K562 (cell line): ENCODE measurements at regions not wholly inside any gene's neighbourhood (a gene's known extent, or its start where the extent isn't known, plus 50 kb on each side); places are given as distances from the start of the nearest gene placed in this dataset.

Experiments
- ATAC-seq: fragments of 200-7000 bp; cut with Tn5 transposase; 3 replicates; pipeline ENCODE4 v1.9.1; 2020; ENCODE audit warnings: moderate library complexity
- BruUV-seq: library from RNA; stranded (reverse); fragments of 400-500 nt; replicated peaks from 2 replicates; lab custom pipeline; 2021; lab: Mats Ljungman, UMichigan
- CTCF ChIA-PET: fragments of 300-600 bp; formaldehyde crosslinking; extraction: SDS; loops from one replicate; lab custom pipeline; 2021; ENCODE audit warnings: low intra/inter-chr PET ratio; lab: Yijun Ruan, JAX
- POLR2A ChIA-PET: fragments of 300-600, 350-650 bp; sonication (Branson Sonifier 250); formaldehyde crosslinking; extraction: SDS; loops from one replicate; lab custom pipeline; 2021; ENCODE audit warnings: antibody characterized with exemption, inconsistent platforms; lab: Yijun Ruan, JAX
- DNase-seq, 4 experiments: peaks; one replicate each; pipeline versions ENCODE4 v3.0.0 to v3.0.0-alpha.2; 2011 to 2018; ENCODE audit warnings: low spot score in 3 of 4, mixed read lengths in 3 of 4; ENCODE audit errors: extremely low read depth in 1 of 4
- FAIRE-seq: peaks from 2 replicates; lab custom pipeline; 2011; peaks lifted over from hg19 to GRCh38; lab: Jason Lieb, UNC
- H2AFZ ChIP-seq: 2 replicates; pipeline ENCODE4 v1.6.0; 2011; ENCODE audit warnings: low read depth, low read length, control low read depth, inconsistent platforms
- H3K27ac ChIP-seq: fragments of 200-600 bp; 3 replicates; pipeline ENCODE4 v1.8.0; 2011; ENCODE audit warnings: low read depth, mild to moderate bottlenecking, control low read depth, inconsistent platforms, low read length, moderate library complexity, mixed read lengths; ENCODE audit errors: extremely low read depth
- H3K27me3 ChIP-seq, 2 experiments: fragments of 300-600 bp in 1 of 2; 2 replicates in 1 of 2; 3 replicates in 1 of 2; pipeline versions ENCODE4 v1.6.0 to v1.8.0; 2011; ENCODE audit warnings: inconsistent platforms in 2 of 2, low read length in 2 of 2, mild to moderate bottlenecking in 1 of 2, mixed read lengths in 1 of 2, moderate library complexity in 1 of 2; ENCODE audit not compliant: control insufficient read depth in 2 of 2, insufficient read depth in 2 of 2
- H3K36me3 ChIP-seq: fragments of 300-600 bp; 3 replicates; pipeline ENCODE4 v1.8.0; 2011; ENCODE audit warnings: mild to moderate bottlenecking, low read length, inconsistent platforms; ENCODE audit not compliant: control insufficient read depth, insufficient read depth
- H3K4me1 ChIP-seq, 2 experiments: fragments of 200-600 bp in 1 of 2; replicated peaks in 1 of 2; 2 replicates in 1 of 2; 3 replicates in 1 of 2; pipeline versions ENCODE4 v1.5.1 to v1.8.0; 2011; ENCODE audit warnings: inconsistent platforms in 2 of 2, low read length in 2 of 2, mild to moderate bottlenecking in 1 of 2, mixed read lengths in 1 of 2, moderate library complexity in 1 of 2; ENCODE audit not compliant: control insufficient read depth in 2 of 2, insufficient read depth in 2 of 2
- H3K4me2 ChIP-seq: 2 replicates; pipeline ENCODE4 v1.6.1; 2011; ENCODE audit warnings: low read length, control low read depth, inconsistent platforms, mixed read lengths; ENCODE audit not compliant: insufficient read depth
- H3K4me3 ChIP-seq: fragments of 200-600 bp; sonication (generic), shearing (Covaris generic); 2 replicates; pipeline ENCODE4 v1.5.1; 2016; ENCODE audit warnings: control low read depth, inconsistent platforms
- H3K79me2 ChIP-seq: fragments of 200-600 bp; 3 replicates; pipeline ENCODE4 v1.8.0; 2011; ENCODE audit warnings: low read length, inconsistent platforms; ENCODE audit not compliant: control insufficient read depth, insufficient read depth
- H3K9ac ChIP-seq, 2 experiments: 2 replicates each; pipeline versions ENCODE4 v1.6.0 to v1.6.1; 2011; ENCODE audit warnings: low read depth in 2 of 2, low read length in 2 of 2, control low read depth in 1 of 2, inconsistent platforms in 1 of 2, mild to moderate bottlenecking in 1 of 2, mixed read lengths in 1 of 2; ENCODE audit not compliant: insufficient read depth in 1 of 2
- H3K9me1 ChIP-seq: one replicate; pipeline ENCODE4 v1.6.0; 2011; ENCODE audit warnings: inconsistent platforms, mild to moderate bottlenecking, low read length, moderate library complexity; ENCODE audit not compliant: control insufficient read depth, insufficient read depth
- H3K9me3 ChIP-seq: replicated peaks from 2 replicates; pipeline ENCODE4 v1.5.1; 2011; ENCODE audit warnings: low read depth, low read length, inconsistent platforms; ENCODE audit not compliant: control insufficient read depth, insufficient read depth
- H4K20me1 ChIP-seq: replicated peaks from 2 replicates; pipeline ENCODE4 v1.6.1; 2011; ENCODE audit warnings: low read length, inconsistent platforms, mixed read lengths; ENCODE audit not compliant: control insufficient read depth, insufficient read depth
- CHD1 ChIP-seq: fragments of 200-600 bp; sonication (generic); IDR thresholded peaks from one replicate; pipeline ENCODE4 v1.6.1; 2012; ENCODE audit warnings: mild to moderate bottlenecking, moderate library complexity, low read length, inconsistent platforms
- HCFC1 ChIP-seq: IDR thresholded peaks from 2 replicates; pipeline ENCODE4 v1.6.1; 2012; ENCODE audit warnings: low read depth, low read length, improper control_type of control experiment
- TAF15 ChIP-seq: fragments of 200-400 bp; formaldehyde crosslinking; IDR thresholded peaks from 2 replicates; pipeline ENCODE4 v1.6.1; 2017; ENCODE audit warnings: mild to moderate bottlenecking, low read depth, low read length, moderate library complexity
- ZNF12 ChIP-seq: sonication (generic); formaldehyde crosslinking; IDR thresholded peaks from 2 replicates; pipeline ENCODE4 v1.4.0; 2020; ENCODE audit warnings: mild to moderate bottlenecking, missing genetic modification reagents
- ZNF77 ChIP-seq: fragments of 250-450 bp; sonication (Bioruptor Pico); IDR thresholded peaks from 2 replicates; pipeline ENCODE4 v1.5.0; 2020
- WGBS: fragments of 100-300 bp; shearing (Covaris generic); methylation state at CpG from one replicate; pipeline ENCODE4 v1.1.6; 2016; ENCODE audit warnings: low coverage, mixed read lengths; ENCODE audit not compliant: insufficient coverage; ENCODE audit errors: missing lambda C conversion rate; 5-methylcytosine and 5-hydroxymethylcytosine counted together
- in situ Hi-C: fragments of 300-500 bp; cut with MboI; formaldehyde crosslinking; loops from 4 replicates; pipeline ENCODE4 v1.15.0; 2018; ENCODE audit warnings: inconsistent platforms, mixed read lengths
- intact Hi-C: fragments of 100-400 bp; cut with micrococcal nuclease; formaldehyde crosslinking; loops from 2 replicates; pipeline ENCODE4 v1.14.2; 2022
- TF ChIP-seq, protein P1 (sequence below): conservative IDR thresholded peaks from 2 replicates; pipeline ENCODE4 v1.6.1; 2011; ENCODE audit warnings: low read depth, mild to moderate bottlenecking, low read length; ENCODE audit not compliant: control insufficient read depth

DNA sequence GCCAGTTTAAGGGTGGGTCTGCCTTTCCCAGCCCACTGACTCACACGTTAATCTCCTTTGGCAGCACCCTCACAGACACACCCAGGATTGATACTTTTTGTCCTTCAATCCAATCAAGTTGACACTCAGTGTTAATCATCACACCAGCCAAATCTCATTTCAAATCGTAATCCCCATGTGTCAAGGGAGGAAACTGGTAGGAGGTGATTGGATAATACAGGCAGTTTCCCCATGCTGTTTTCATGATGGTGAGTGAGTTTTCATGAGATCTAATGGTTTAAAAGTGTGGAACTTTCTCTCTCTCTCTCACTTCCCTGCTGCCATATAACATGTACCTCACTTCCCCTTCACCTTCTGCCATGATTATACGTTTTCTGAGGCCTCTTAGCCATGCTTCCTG is 647.2 kb upstream of the FRG1 start:
- H3K36me3 ChIP-seq = no peaks in the 10 kb centered on the region
- no peaks in the 10 kb centered on the region for H3K79me2 ChIP-seq
- no peak overlapping the region for H3K9ac ChIP-seq
- in situ Hi-C loops = no loop called here
- 3% methylated on average over 3 of the region's 3 CpGs for WGBS
- no peak for ATAC-seq
- no peaks in the 10 kb centered on the region for H3K4me1 ChIP-seq
- FAIRE-seq = no peak
- H3K9me3 ChIP-seq = no peaks in the 10 kb centered on the region
- no peaks in the 10 kb centered on the region for H3K27me3 ChIP-seq
- intact Hi-C loops = no loop called here
- no peak overlapping the region for H3K4me3 ChIP-seq
- H4K20me1 ChIP-seq = no peaks in the 10 kb centered on the region
- no peak overlapping the region for H3K4me2 ChIP-seq
- no peaks in the 10 kb centered on the region for H3K9me1 ChIP-seq
- POLR2A ChIA-PET = no interaction called here
- no peak overlapping the region for H3K27ac ChIP-seq
- no TSS peak for BruUV-seq
- no peak for DNase-seq
- CTCF ChIA-PET = no interaction called here
- no peak for TF ChIP-seq CHD1
- TF ChIP-seq HCFC1 = no peak
- no peak for TF ChIP-seq ZNF77 (CRISPR knock-in tag)
- no peak for TF ChIP-seq TAF15
- H2AFZ ChIP-seq = no peak overlapping the region

DNA sequence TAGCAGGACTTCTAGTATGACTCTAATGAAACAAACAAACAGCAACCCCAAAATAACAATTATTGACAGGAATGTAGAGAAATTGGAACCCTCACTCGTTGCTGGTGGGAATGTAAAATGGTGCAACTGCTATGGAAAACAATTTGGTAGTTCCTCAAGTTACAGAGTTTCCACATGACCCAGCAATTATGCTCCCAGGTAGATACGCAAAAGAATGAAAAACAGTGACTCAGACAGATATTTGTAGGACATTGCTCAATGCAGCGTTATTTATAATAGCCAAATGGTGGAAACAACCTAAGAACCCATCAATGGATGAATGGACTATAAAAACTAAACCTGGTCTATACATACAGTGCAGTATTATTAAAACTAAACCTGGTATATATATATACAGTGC is 646.1 kb upstream of the FRG1 start:
- Histone ChIP-seq H2AFZ (no peak overlapping the region), H4K20me1 (no peaks in the 10 kb centered on the region), H3K9me1 (no peaks in the 10 kb centered on the region), H3K9ac (no peak overlapping the region), H3K9me3 (no peaks in the 10 kb centered on the region), H3K27me3 (no peaks in the 10 kb centered on the region), H3K4me2 (no peak overlapping the region), H3K27ac (no peak overlapping the region), H3K79me2 (no peaks in the 10 kb centered on the region)
- FAIRE-seq (no peak), DNase-seq (peak in 1 of 4 experiments; percentile 0)
- POLR2A ChIA-PET = no interaction called here
- no TSS peak for BruUV-seq
- 0% methylated on average over 3 of the region's 3 CpGs for WGBS
- TF ChIP-seq, protein P1, sequence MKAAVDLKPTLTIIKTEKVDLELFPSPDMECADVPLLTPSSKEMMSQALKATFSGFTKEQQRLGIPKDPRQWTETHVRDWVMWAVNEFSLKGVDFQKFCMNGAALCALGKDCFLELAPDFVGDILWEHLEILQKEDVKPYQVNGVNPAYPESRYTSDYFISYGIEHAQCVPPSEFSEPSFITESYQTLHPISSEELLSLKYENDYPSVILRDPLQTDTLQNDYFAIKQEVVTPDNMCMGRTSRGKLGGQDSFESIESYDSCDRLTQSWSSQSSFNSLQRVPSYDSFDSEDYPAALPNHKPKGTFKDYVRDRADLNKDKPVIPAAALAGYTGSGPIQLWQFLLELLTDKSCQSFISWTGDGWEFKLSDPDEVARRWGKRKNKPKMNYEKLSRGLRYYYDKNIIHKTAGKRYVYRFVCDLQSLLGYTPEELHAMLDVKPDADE = no peak
- no peak for TF ChIP-seq ZNF12 (CRISPR knock-in tag)
- TF ChIP-seq, all 486 proteins: peak for 0
- no peak for ATAC-seq
- Histone ChIP-seq H3K4me1 (no peaks in the 10 kb centered on the region), H3K36me3 (no peaks in the 10 kb centered on the region), H3K4me3 (no peak overlapping the region)
- CTCF ChIA-PET = no interaction called here
- intact Hi-C loops (no loop called here), in situ Hi-C loops (no loop called here)
